ENCODE measurements at regions not wholly inside any gene's neighbourhood (a gene's known extent, or its start where the extent isn't known, plus 50 kb on each side); places are given as distances from the start of the nearest gene placed in this dataset.

DNA sequence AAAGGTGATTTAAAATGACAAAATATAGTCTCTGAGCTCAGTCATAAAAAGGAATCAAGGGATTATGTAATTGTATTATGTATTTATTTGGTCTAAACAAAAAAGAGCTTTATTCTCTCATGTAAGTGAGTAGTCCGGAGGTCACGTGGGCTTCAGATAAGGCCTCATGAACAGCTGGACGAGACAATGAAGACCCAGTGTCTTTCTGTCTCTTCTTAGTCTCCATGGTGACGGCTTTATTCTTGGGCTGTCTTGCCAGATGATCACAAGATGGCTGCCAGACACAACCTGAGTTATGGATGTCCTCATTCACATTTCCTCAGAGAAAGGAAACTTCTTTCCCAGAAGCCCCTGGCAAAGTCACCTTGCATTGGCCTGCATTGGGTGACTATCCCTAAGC lies 98.6 kb downstream of the ARF6 start:
- ChIA-PET POLR2A (interaction anchor here (1.6 kb wide), 1 partner anchor 9 kb away, joined by 3 read pairs; no protein-coding TSS in a partner anchor), CTCF (interaction anchor here (1.5 kb wide), 2 partner anchors 126 to 130 kb away, joined by 4 to 7 read pairs; no protein-coding TSS in a partner anchor)
- Histone ChIP-seq H3K9me3 (ENCODE audit: control insufficient read depth, insufficient read depth, low read length) (no peaks in the 10 kb centered on the region), H3K27ac (ENCODE audit: low read depth, low read length) (no peak overlapping the region), H3K27me3 (ENCODE audit: control insufficient read depth, insufficient read depth, low read length) (no peaks in the 10 kb centered on the region), H3K4me3 (ENCODE audit: low read depth, low read length) (no peak overlapping the region)
- no peak for DNase-seq (ENCODE audit: low read depth, low spot score)
- TF ChIP-seq, protein P1, sequence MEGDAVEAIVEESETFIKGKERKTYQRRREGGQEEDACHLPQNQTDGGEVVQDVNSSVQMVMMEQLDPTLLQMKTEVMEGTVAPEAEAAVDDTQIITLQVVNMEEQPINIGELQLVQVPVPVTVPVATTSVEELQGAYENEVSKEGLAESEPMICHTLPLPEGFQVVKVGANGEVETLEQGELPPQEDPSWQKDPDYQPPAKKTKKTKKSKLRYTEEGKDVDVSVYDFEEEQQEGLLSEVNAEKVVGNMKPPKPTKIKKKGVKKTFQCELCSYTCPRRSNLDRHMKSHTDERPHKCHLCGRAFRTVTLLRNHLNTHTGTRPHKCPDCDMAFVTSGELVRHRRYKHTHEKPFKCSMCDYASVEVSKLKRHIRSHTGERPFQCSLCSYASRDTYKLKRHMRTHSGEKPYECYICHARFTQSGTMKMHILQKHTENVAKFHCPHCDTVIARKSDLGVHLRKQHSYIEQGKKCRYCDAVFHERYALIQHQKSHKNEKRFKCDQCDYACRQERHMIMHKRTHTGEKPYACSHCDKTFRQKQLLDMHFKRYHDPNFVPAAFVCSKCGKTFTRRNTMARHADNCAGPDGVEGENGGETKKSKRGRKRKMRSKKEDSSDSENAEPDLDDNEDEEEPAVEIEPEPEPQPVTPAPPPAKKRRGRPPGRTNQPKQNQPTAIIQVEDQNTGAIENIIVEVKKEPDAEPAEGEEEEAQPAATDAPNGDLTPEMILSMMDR (IDR thresholded peaks at IDR 0.05; ENCODE audit: low read depth, low read length): no peak

DNA sequence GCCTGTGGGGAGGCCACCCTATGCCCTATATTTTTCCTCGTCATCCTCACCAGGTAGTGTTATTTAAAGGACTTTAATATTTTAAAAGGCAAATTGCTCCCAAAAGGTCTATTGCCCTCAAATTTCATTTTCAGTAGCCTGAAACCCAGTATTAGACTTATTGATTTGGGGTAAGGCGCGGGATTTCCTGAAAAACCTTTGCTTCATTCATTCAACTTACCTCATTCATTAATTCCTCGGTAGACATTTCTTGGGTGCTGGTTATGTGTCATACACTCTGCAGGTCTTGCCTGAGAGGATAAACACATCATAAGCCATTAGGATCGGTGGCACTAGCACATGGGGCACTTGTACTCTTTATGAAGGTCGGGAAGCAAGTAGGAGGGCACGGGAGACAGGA lies 99.2 kb downstream of the ARF6 start:
- Histone ChIP-seq H3K27me3 (ENCODE audit: control insufficient read depth, insufficient read depth, low read length) (no peaks in the 10 kb centered on the region), H3K9me3 (ENCODE audit: control insufficient read depth, insufficient read depth, low read length) (no peaks in the 10 kb centered on the region), H3K4me3 (ENCODE audit: low read depth, low read length) (no peak overlapping the region), H3K27ac (ENCODE audit: low read depth, low read length) (no peak overlapping the region)
- ChIA-PET CTCF (interaction anchor here (1.5 kb wide), 2 partner anchors 126 to 130 kb away, joined by 4 to 7 read pairs; no protein-coding TSS in a partner anchor), POLR2A (interaction anchor here (1.6 kb wide), 1 partner anchor 8 kb away, joined by 3 read pairs; no protein-coding TSS in a partner anchor)
- DNase-seq (ENCODE audit: low read depth, low spot score): no peak
- TF ChIP-seq, protein P1 (IDR thresholded peaks at IDR 0.05; ENCODE audit: low read depth, low read length): no peak

DNA sequence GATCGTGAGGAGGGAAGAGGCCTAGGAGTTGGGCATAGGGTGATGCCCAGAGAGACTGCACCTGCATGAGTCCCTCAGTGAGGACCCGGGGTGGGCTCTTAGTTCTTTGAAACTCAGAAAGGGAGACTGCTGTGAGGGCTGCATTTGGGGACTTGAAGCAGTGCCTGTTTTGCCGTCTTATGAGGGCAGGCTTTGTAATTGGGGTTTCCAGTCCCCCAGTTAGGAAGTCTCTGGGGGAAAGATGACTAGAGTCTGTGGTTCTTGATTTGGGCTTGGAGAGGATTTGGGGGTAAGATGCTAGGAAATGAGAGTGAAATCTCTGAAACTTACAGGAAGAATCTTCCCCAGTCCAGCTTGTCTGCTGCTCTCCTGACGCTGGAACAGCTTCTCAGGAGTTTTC lies 99.6 kb downstream of the ARF6 start:
- ChIA-PET POLR2A (interaction anchor here (0.5 kb wide), 1 partner anchor 93 kb away, joined by 3 read pairs; no protein-coding TSS in a partner anchor), CTCF (no interaction called here)
- no peaks in the 10 kb centered on the region for H3K9me3 ChIP-seq (ENCODE audit: control insufficient read depth, insufficient read depth, low read length)
- H3K27ac ChIP-seq (ENCODE audit: low read depth, low read length): no peak overlapping the region
- no peaks in the 10 kb centered on the region for H3K27me3 ChIP-seq (ENCODE audit: control insufficient read depth, insufficient read depth, low read length)
- TF ChIP-seq, protein P1 (IDR thresholded peaks at IDR 0.05; ENCODE audit: low read depth, low read length): no peak
- DNase-seq (ENCODE audit: low read depth, low spot score): no peak
- H3K4me3 ChIP-seq (ENCODE audit: low read depth, low read length): no peak overlapping the region

DNA sequence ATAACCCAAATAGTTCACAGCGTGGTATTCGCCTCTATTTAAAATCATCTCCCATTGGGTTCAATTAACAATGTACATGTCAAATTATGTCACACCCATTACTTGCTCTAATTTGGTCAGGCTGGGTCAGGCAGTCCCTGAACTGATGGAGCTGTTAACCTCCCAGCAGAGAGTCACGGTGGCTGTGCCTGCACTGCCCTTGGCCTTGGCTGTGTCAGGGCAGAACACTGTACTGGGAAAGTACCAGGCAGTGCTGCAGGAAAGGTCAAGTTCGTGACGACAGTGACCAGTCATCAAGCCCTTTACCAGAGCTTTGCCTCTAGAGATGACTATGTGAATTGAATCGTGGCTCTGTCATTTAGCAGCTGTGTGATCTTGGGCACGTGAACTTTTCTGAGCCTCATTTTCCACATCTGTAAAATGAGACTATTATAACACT lies 100.0 kb downstream of the ARF6 start:
- no peak overlapping the region for H3K27ac ChIP-seq (ENCODE audit: low read depth, low read length)
- TF ChIP-seq, protein P1 (IDR thresholded peaks at IDR 0.05; ENCODE audit: low read depth, low read length): no peak

DNA sequence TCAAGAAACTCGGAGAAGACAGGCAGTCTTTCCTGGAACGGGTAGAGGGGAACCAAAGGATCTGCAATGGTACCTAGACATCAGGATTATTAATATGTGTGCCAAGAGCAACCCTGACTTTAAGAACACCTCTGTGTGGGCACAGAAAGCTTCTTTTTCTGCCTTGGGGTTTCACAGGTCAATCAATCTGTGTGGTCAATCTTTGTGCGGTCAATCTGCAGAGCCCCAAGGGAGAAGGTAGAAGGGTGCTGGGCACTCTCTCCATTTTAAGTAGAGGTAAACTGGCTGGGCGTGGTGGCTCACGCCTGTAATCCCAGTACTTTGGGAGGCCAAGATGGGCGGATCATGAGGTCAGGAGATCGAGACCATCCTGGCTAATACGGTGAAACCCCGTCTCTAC lies 100.7 kb downstream of the ARF6 start:
- Histone ChIP-seq H3K9me3 (ENCODE audit: control insufficient read depth, insufficient read depth, low read length) (no peaks in the 10 kb centered on the region), H3K27ac (ENCODE audit: low read depth, low read length) (no peak overlapping the region), H3K27me3 (ENCODE audit: control insufficient read depth, insufficient read depth, low read length) (no peaks in the 10 kb centered on the region), H3K4me3 (ENCODE audit: low read depth, low read length) (no peak overlapping the region)
- CTCF ChIA-PET: interaction anchor here (1.1 kb wide), 1 partner anchor 132 kb away, joined by 4 read pairs; no protein-coding TSS in a partner anchor
- DNase-seq (ENCODE audit: low read depth, low spot score): no peak
- TF ChIP-seq, protein P1 (IDR thresholded peaks at IDR 0.05; ENCODE audit: low read depth, low read length): no peak
- POLR2A ChIA-PET: no interaction called here

More for the DNA sequence above, 100.0 kb downstream of the ARF6 start:
- DNase-seq (ENCODE audit: low read depth, low spot score): no peak
- Histone ChIP-seq H3K27me3 (ENCODE audit: control insufficient read depth, insufficient read depth, low read length) (no peaks in the 10 kb centered on the region), H3K4me3 (ENCODE audit: low read depth, low read length) (no peak overlapping the region), H3K9me3 (ENCODE audit: control insufficient read depth, insufficient read depth, low read length) (no peaks in the 10 kb centered on the region)
- POLR2A ChIA-PET: interaction anchor here (0.5 kb wide), 1 partner anchor 94 kb away, joined by 3 read pairs; no protein-coding TSS in a partner anchor
- CTCF ChIA-PET: no interaction called here

Measured in AG04450 (cell line).